HG02884 (cell line): ENCODE measurements at regions not wholly inside any gene's neighbourhood (a gene's known extent, or its start where the extent isn't known, plus 50 kb on each side); places are given as distances from the start of the nearest gene placed in this dataset.
"Not testable (repeated sequence)": the region's sequence is repeated elsewhere in the genome, so short reads cannot be mapped to it uniquely, and the experiment has no call there.

Source experiments
- ATAC-seq: cut with Tn5 transposase; IDR thresholded peaks from one replicate; pipeline ENCODE4 v1.9.1; 2021; ENCODE audit warnings: mild to moderate bottlenecking, moderate library complexity; ENCODE audit not compliant: unreplicated experiment

GRCh38 chr18:66300141-66300540, 303.7 kb downstream of the CDH19 start:
- no peak for ATAC-seq

- ATAC-seq, result no peak
These were observed 323.4 kb downstream of the CDH19 start for GRCh38 chr18:66280470-66280869.

- ATAC-seq, result no peak
These were observed 331.9 kb downstream of the CDH19 start for GRCh38 chr18:66271962-66272361.

- ATAC-seq, result no peak
These were observed 339.8 kb downstream of the CDH19 start for GRCh38 chr18:66264130-66264529.

GRCh38 chr18:66254121-66254520, 349.8 kb downstream of the CDH19 start:
- no peak for ATAC-seq

GRCh38 chr18:66252703-66253102, 351.2 kb downstream of the CDH19 start:
- ATAC-seq, result no peak

- no peak for ATAC-seq
These were observed 368.7 kb downstream of the CDH19 start for GRCh38 chr18:66235206-66235605.

GRCh38 chr18:66226782-66227181, 377.1 kb downstream of the CDH19 start:
- no peak for ATAC-seq

GRCh38 chr18:66223317-66223716, 380.6 kb downstream of the CDH19 start:
- ATAC-seq, result not testable (repeated sequence)

GRCh38 chr18:66222174-66222573, 381.7 kb downstream of the CDH19 start:
- no peak for ATAC-seq

GRCh38 chr18:66219817-66220216, 384.1 kb downstream of the CDH19 start:
- ATAC-seq, result no peak

GRCh38 chr18:66211749-66212148, 392.1 kb downstream of the CDH19 start:
- no peak for ATAC-seq

GRCh38 chr18:66210875-66211274, 393.0 kb downstream of the CDH19 start:
- ATAC-seq, result no peak

GRCh38 chr18:66209656-66210055, 394.2 kb downstream of the CDH19 start:
- ATAC-seq, result no peak

GRCh38 chr18:66196805-66197204, 407.1 kb downstream of the CDH19 start:
- no peak for ATAC-seq

GRCh38 chr18:66193938-66194337, 410.0 kb downstream of the CDH19 start:
- no peak for ATAC-seq

GRCh38 chr18:66193394-66193793, 410.5 kb downstream of the CDH19 start:
- ATAC-seq, result no peak

- ATAC-seq, result no peak
These were observed 417.9 kb downstream of the CDH7 start for GRCh38 chr18:66168685-66169235.

- ATAC-seq, result no peak
These were observed 417.2 kb downstream of the CDH7 start for GRCh38 chr18:66167829-66168684.

- no peak for ATAC-seq
These were observed 409.2 kb downstream of the CDH7 start for GRCh38 chr18:66160007-66160406.

- ATAC-seq, result no peak
These were observed 408.6 kb downstream of the CDH7 start for GRCh38 chr18:66159451-66159850.

GRCh38 chr18:66156946-66157687, 406.3 kb downstream of the CDH7 start:
- ATAC-seq, result peak; percentile 70
